H9 (cell line): ENCODE measurements at regions not wholly inside any gene's neighbourhood (a gene's known extent, or its start where the extent isn't known, plus 50 kb on each side); places are given as distances from the start of the nearest gene placed in this dataset.

Experiments
- DNase-seq: peaks from one replicate; pipeline ENCODE4 v3.0.0-alpha.2; 2017
- H2AFZ ChIP-seq: one replicate; pipeline ENCODE4 v1.6.1; 2013; ENCODE audit warnings: mild to moderate bottlenecking, low read length, control low read depth, moderate library complexity
- H2AK5ac ChIP-seq: 2 replicates; pipeline ENCODE4 v1.6.1; 2013; ENCODE audit warnings: low read length, control low read depth, mixed read lengths; ENCODE audit not compliant: insufficient read length
- H2BK120ac ChIP-seq: one replicate; pipeline ENCODE4 v1.6.1; 2013; ENCODE audit warnings: low read depth, mild to moderate bottlenecking, low read length, control low read depth, inconsistent platforms; ENCODE audit not compliant: poor library complexity, severe bottlenecking
- H2BK12ac ChIP-seq: 2 replicates; pipeline ENCODE4 v1.6.1; 2013; ENCODE audit warnings: low read length, control low read depth, mixed read lengths, low read depth; ENCODE audit not compliant: insufficient read length
- H2BK15ac ChIP-seq: 2 replicates; pipeline ENCODE4 v1.6.1; 2013; ENCODE audit warnings: low read depth, low read length, control low read depth
- H2BK20ac ChIP-seq: one replicate; pipeline ENCODE4 v1.6.1; 2013; ENCODE audit warnings: low read depth, mild to moderate bottlenecking, low read length, control low read depth, inconsistent platforms; ENCODE audit not compliant: poor library complexity, severe bottlenecking
- H2BK5ac ChIP-seq: 2 replicates; pipeline ENCODE4 v1.6.1; 2013; ENCODE audit warnings: low read length, control low read depth, mixed read lengths; ENCODE audit not compliant: insufficient read length
- H3K14ac ChIP-seq: 2 replicates; pipeline ENCODE4 v1.6.1; 2013; ENCODE audit warnings: low read length, control low read depth; ENCODE audit not compliant: insufficient read depth
- H3K18ac ChIP-seq: 2 replicates; pipeline ENCODE4 v1.6.1; 2013; ENCODE audit warnings: low read depth, mild to moderate bottlenecking, mixed read lengths, low read length, control low read depth; ENCODE audit not compliant: insufficient read length
- H3K23ac ChIP-seq: 2 replicates; pipeline ENCODE4 v1.6.1; 2013; ENCODE audit warnings: low read length, control low read depth, mixed read lengths, low read depth; ENCODE audit not compliant: insufficient read length
- H3K23me2 ChIP-seq: 2 replicates; pipeline ENCODE4 v1.6.1; 2013; ENCODE audit warnings: low read depth, mild to moderate bottlenecking, mixed read lengths, low read length, control low read depth; ENCODE audit not compliant: insufficient read length, poor library complexity, severe bottlenecking
- H3K27ac ChIP-seq: 2 replicates; pipeline ENCODE4 v1.5.1; 2013; ENCODE audit warnings: low read length, control low read depth, mixed read lengths, low read depth; ENCODE audit not compliant: insufficient read length
- H3K27me3 ChIP-seq: 2 replicates; pipeline ENCODE4 v1.6.1; 2013; ENCODE audit warnings: low read length, control low read depth, inconsistent platforms; ENCODE audit not compliant: insufficient read depth
- H3K4ac ChIP-seq: 2 replicates; pipeline ENCODE4 v1.6.1; 2013; ENCODE audit warnings: low read depth, mild to moderate bottlenecking, control low read depth, inconsistent platforms, low read length, moderate library complexity
- H3K4me1 ChIP-seq: 2 replicates; pipeline ENCODE4 v1.6.1; 2013; ENCODE audit warnings: low read length, control low read depth, inconsistent platforms; ENCODE audit not compliant: insufficient read depth
- H3K4me2 ChIP-seq: 2 replicates; pipeline ENCODE4 v1.6.1; 2013; ENCODE audit warnings: low read length, control low read depth, mixed read lengths; ENCODE audit not compliant: insufficient read length, insufficient read depth
- H3K56ac ChIP-seq: 2 replicates; pipeline ENCODE4 v1.6.1; 2013; ENCODE audit warnings: low read depth, mild to moderate bottlenecking, mixed read lengths, low read length, control low read depth; ENCODE audit not compliant: insufficient read length
- H3K79me1 ChIP-seq: 2 replicates; pipeline ENCODE4 v1.6.1; 2013; ENCODE audit warnings: low read depth, mild to moderate bottlenecking, moderate library complexity, low read length, control low read depth, inconsistent platforms; ENCODE audit not compliant: insufficient read depth, poor library complexity, severe bottlenecking
- H3K79me2 ChIP-seq: 2 replicates; pipeline ENCODE4 v1.6.1; 2013; ENCODE audit warnings: low read length, control low read depth, inconsistent platforms; ENCODE audit not compliant: insufficient read depth
- H3K9ac ChIP-seq: 2 replicates; pipeline ENCODE4 v1.6.1; 2013; ENCODE audit warnings: low read length, control low read depth, mixed read lengths; ENCODE audit not compliant: insufficient read length; ENCODE audit errors: extremely low read depth
- H3K9me3 ChIP-seq: one replicate; pipeline ENCODE4 v1.6.1; 2013; ENCODE audit warnings: low read depth, low read length, inconsistent platforms; ENCODE audit not compliant: control insufficient read depth
- H3T11ph ChIP-seq: one replicate; pipeline ENCODE4 v1.6.1; 2013; ENCODE audit warnings: mild to moderate bottlenecking, low read length, control low read depth, inconsistent platforms
- H4K20me1 ChIP-seq: one replicate; pipeline ENCODE4 v1.6.1; 2013; ENCODE audit not compliant: control insufficient read depth, insufficient read length, insufficient read depth
- H4K5ac ChIP-seq: 2 replicates; pipeline ENCODE4 v1.6.1; 2013; ENCODE audit warnings: low read depth, mild to moderate bottlenecking, mixed read lengths, low read length, control low read depth; ENCODE audit not compliant: insufficient read length
- H4K8ac ChIP-seq: replicated peaks from 2 replicates; pipeline ENCODE4 v1.6.1; 2013; ENCODE audit warnings: low read length, control low read depth, mixed read lengths, low read depth; ENCODE audit not compliant: insufficient read length
- H4K91ac ChIP-seq: 2 replicates; pipeline ENCODE4 v1.6.1; 2013; ENCODE audit warnings: low read depth, mild to moderate bottlenecking, moderate library complexity, mixed read lengths, low read length, control low read depth; ENCODE audit not compliant: insufficient read length
- H3K27ac Mint-ChIP-seq, 3 experiments: 2 replicates in 2 of 3; 3 replicates in 1 of 3; pipeline ENCODE4 v1.8.0; 2020 to 2021; ENCODE audit warnings: mixed read lengths in 3 of 3, mild to moderate bottlenecking in 1 of 3, moderate library complexity in 1 of 3
- H3K27me3 Mint-ChIP-seq: 2 replicates; pipeline ENCODE4 v1.8.0; 2021; ENCODE audit warnings: low read depth, mild to moderate bottlenecking, moderate library complexity, mixed read lengths
- H3K36me3 Mint-ChIP-seq, 3 experiments: 2 replicates in 2 of 3; 3 replicates in 1 of 3; pipeline ENCODE4 v1.8.0; 2020 to 2021; ENCODE audit warnings: low read depth in 3 of 3, mixed read lengths in 3 of 3; ENCODE audit not compliant: insufficient read depth in 1 of 3
- H3K4me1 Mint-ChIP-seq, 2 experiments: 2 replicates each; pipeline ENCODE4 v1.8.0; 2020; ENCODE audit warnings: mixed read lengths in 2 of 2
- H3K4me3 Mint-ChIP-seq, 2 experiments: 2 replicates in 1 of 2; 3 replicates in 1 of 2; pipeline ENCODE4 v1.8.0; 2020 to 2021; ENCODE audit warnings: mild to moderate bottlenecking in 2 of 2, mixed read lengths in 2 of 2, moderate library complexity in 1 of 2
- H3K9me3 Mint-ChIP-seq, 2 experiments: 2 replicates in 1 of 2; 3 replicates in 1 of 2; pipeline ENCODE4 v1.8.0; 2020; ENCODE audit warnings: mild to moderate bottlenecking in 2 of 2, mixed read lengths in 2 of 2, moderate library complexity in 1 of 2
- CTCF ChIP-seq: fragments of 200-600 bp; sonication (generic); conservative IDR thresholded peaks from 3 replicates; pipeline ENCODE4 v1.8.0; 2021; ENCODE audit warnings: antibody characterized with exemption, mild to moderate bottlenecking
- WGBS: extraction: QIAGEN DNeasy Blood & Tissue Kit; methylation state at CpG from one replicate; pipeline ENCODE4 v1.1.7; 2013; ENCODE audit warnings: missing lambda C conversion rate, low lambda C conversion rate, mixed read lengths; ENCODE audit not compliant: insufficient read length; ENCODE audit errors: extremely low coverage; 5-methylcytosine and 5-hydroxymethylcytosine counted together

DNA sequence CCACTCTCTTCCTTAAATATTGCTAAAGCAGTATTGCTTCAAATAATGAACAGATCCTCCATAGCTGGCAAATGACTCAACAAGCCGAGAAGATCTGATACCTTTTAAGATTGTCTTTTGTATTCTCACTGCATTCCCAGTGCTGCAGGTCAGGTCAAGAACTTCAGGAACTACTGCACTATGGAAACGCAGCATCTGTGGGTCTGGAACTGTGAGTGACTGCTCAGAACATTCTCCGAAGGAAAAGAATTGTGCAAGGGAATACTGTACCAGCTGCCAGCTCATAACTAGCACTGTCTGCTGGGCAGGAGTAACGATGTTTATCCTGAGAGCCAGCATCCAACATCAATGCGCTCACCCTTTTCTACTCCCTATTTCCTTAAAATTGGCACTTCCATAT is 348.0 kb upstream of the SOX5 start:
- DNase-seq: no peak
- no peak overlapping the region for H3K4me3 Mint-ChIP-seq
- no peaks in the 10 kb centered on the region for H3K79me1 ChIP-seq

More for the DNA sequence above, 348.0 kb upstream of the SOX5 start:
- H2BK15ac ChIP-seq: no peak overlapping the region
- H4K20me1 ChIP-seq: no peaks in the 10 kb centered on the region
- no peak overlapping the region for H2AK5ac ChIP-seq
- peaks cover 2 to 8% of the 10 kb centered on the region in 2 experiments; a peak in 3 of 4 replicates for H3K4me1 Mint-ChIP-seq
- H2BK20ac ChIP-seq: no peak overlapping the region
- no CpG with 5 or more reads among the region's 5 CpGs for WGBS
- no peak overlapping the region for H3K14ac ChIP-seq
- no peak overlapping the region for H3K4ac ChIP-seq
- no peak overlapping the region for H2BK5ac ChIP-seq
- no peak overlapping the region for H3K56ac ChIP-seq
- H3K9ac ChIP-seq: no peak overlapping the region
- no peak for TF ChIP-seq CTCF
- H3K9me3 Mint-ChIP-seq: no peaks in the 10 kb centered on the region
- H3K79me2 ChIP-seq: peaks cover 2% of the 10 kb centered on the region; the same call in 1 of the 2 replicates
- no peaks in the 10 kb centered on the region for H3K23me2 ChIP-seq
- H3T11ph ChIP-seq: no peak overlapping the region
- no peaks in the 10 kb centered on the region for H3K9me3 ChIP-seq
- H3K36me3 Mint-ChIP-seq: no peaks in the 10 kb centered on the region
- H4K91ac ChIP-seq: no peak overlapping the region
- no peak overlapping the region for H3K18ac ChIP-seq
- no peak overlapping the region for H4K5ac ChIP-seq
- peaks cover 3% of the 10 kb centered on the region; the same call in 1 of the 2 replicates for H3K4me1 ChIP-seq
- no peak overlapping the region for H3K27ac ChIP-seq
- no peak overlapping the region for H2BK12ac ChIP-seq
- H3K27me3 ChIP-seq: no peaks in the 10 kb centered on the region
- H3K27ac Mint-ChIP-seq: no peak overlapping the region
- H3K27me3 Mint-ChIP-seq: no peaks in the 10 kb centered on the region
- H2BK120ac ChIP-seq: no peak overlapping the region
- no peak overlapping the region for H3K4me2 ChIP-seq
- no peak overlapping the region for H4K8ac ChIP-seq
- H3K23ac ChIP-seq: no peak overlapping the region
- no peak overlapping the region for H2AFZ ChIP-seq
